Activated T-cell treated with anti-CD3 and anti-CD28 coated beads, Interleukin-2, amount 50 U/mL, for 48 hours (primary cell): ENCODE measurements at regions not wholly inside any gene's neighbourhood (a gene's known extent, or its start where the extent isn't known, plus 50 kb on each side); places are given as distances from the start of the nearest gene placed in this dataset.
"Not testable (repeated sequence)": the region's sequence is repeated elsewhere in the genome, so short reads cannot be mapped to it uniquely, and the experiment has no call there.

Source experiments
- DNase-seq, 2 experiments: peaks; one replicate each; pipeline ENCODE4 v3.0.0-alpha.2; 2020

DNA sequence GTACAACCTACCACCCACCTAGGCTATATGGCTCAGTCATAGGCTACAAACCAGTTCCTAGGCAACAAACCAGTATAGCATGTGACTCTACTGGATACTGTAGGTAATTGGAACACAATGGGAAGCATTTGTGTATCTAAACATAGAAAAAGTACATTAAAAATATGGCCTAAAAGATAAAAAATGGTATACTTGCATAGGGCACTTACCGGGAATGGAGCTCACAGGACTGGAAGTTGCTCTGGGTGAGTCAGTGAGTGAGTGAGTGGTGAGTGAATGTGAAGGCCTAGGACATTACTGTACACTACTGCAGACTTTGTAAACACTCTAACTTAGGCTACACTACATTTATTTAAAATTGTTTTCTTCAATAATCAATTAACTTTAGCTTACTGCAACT lies 139.2 kb upstream of the RBPJ start:
- DNase-seq: no peak

DNA sequence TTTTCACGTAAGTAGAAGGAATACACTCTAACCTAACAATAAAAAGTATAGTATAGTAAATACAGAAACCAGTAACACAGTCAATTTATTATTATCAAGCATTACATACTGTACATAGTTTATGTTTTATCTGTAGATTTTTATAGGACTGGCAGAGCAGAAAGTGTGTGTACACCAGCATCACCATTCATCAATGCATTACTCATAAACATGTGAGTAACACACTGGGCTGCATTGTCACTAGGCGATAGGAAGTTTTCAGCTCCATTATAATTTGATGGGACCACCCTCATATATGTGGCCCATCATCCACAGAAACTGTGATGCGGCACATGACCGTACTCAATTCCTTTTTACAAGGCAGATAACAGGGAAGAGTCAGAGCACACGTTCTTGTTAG lies 137.8 kb upstream of the RBPJ start:
- no peak for DNase-seq

DNA sequence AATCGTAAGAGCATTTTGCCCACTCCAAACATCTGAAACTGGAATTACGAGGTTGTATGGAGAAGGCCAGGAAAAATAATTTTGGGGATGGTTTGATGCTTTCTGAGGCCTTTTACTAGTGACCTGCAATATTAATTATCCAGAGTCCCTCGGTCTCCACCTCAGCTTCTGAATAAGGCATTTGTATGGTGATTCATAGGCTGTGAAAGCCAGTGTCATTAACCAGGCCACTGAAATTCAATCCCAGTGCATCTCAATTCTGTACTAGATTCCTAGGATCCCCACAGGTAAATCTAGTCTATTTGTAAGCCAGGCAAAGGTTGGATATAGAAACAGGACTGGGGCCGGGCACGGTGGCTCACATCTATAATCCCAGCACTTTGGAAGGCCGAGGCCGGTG lies 135.4 kb upstream of the RBPJ start:
- DNase-seq: no peak

DNA sequence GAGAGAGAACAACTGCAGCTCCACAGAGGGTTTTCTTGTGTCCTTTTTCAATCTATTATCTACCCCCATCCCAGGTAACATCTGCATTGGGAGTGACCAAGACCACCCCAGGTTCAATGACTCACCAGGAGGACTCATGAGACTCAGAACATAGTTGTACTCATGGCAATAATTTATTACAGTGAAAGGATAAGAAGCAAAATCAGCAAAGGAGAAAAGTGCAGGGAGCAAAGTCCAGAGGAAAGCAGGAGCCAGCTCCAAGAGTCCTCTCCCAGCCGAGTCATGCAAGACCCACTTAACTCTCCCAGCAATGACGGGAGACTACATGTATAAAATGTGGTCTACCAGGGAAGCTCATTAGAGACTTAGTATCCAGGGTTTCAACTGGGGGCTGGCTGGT lies 129.5 kb upstream of the RBPJ start:
- no peak for DNase-seq

DNA sequence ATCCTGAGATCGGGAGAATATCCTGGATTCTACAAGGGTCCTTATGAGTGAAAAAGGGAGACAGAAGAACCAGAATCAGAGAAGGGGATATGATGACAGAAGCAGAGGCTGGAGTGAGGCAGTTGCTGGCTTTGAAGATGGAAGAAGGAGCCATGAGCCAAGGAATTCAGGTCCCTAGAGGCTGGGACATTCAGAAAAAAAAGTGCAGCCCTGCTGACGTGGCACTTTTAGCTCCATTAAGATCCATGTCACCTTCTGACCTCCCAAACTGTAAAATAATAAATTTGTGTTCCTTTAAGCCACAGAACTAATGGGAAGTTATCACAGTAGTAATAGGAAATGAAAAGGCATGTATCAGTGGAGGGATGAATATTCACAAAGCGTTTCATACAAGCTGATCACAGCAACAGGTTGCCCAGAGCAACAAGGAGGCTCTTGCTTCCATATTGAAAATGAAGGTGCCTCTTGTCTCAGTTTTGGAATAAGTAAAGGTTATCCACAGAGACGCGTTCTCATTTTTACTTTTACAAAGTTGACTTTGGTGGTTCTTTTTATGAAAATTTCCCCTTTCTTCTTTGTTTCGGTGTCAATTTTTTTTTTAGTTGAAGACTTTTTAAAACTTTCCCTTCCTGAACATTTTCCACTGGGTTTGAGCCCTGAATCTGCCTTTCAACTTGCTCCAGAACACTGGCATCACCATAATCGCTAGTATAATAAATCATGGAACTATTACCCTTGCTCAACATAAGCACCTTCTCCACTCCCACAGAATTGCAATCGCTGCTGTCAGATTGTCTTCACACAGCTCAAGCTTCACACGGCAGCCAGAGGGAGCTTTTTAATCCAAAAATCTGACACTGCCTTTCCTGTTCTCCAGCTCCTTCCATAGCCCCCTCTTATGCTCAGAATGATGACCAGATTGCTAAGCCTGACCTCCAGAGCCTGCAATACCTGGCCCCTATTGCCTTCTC lies 127.6 kb upstream of the RBPJ start:
- DNase-seq: peak in 1 of 2 experiments; percentile 47

DNA sequence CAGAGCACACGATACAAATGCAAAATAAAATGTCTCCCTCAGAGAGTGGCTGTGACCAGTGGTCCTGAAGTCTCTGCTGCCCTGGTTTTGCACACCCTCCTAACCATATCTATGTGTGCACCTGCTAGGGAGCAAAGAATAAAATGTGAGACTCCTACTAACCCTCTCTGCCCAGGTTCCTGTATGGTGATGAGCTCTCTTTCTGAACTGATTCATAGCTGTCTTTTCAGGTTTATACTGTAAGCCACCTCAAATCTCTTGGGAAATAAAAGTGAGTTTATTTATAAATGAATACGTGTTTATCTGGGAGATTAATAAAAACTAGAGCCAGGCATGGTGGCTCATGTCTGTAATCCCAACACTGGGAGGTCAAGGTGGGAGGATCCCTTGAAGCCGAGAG lies 126.0 kb upstream of the RBPJ start:
- no peak for DNase-seq

DNA sequence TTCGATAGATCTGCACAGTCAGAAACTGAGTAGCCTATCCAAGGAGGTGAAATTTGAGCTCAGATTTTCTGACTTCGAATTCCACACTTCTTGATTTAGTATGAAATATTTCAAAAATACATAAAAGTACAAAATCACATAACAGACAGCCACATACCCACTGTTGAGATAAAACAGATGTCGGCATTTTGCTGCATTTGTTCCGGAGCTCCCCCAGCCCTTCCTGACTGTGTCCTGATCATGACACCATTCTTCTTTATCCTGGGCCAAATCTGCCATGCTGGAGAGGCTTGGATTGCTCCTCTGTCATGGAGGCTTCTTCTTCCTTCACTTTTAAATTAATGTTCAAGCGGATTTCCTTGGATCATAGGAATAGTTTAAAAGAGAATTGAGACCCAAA lies 124.2 kb upstream of the RBPJ start:
- DNase-seq: no peak

DNA sequence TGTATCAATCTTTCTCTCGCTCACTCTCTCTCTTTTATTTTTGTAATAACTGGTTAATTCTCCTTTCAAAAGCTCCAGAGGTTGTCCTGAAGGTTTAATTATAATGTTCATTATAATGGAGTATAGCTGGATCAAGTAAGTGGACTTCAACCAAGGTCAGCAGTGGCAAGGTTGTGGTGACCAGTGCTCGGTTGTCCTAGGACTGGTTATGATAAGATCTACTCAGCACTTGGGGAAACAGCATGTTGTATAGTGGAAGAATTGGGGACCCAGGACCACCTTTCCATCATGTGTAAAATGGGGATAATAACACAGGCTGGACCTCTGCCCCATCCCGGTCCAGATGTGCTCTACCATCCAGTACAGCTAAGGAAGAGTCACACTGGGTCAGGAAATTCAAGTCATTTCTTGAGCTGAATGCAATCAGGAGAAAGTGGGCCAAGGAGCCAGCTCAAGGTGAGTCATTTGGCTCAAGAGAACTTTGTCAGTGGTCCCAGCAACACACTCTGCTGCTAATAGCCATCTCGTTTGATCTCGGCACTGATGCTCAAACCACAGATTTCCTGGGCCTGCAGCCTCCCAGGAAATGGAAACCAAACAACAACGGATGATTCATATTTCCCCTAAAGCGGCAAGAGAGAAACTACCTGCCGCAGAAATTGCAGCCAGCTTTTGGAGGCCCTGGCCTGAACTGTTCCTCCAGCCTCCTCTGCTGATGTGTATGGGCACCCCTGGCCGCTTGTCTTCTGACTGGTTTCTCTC lies 123.6 kb upstream of the RBPJ start:
- DNase-seq: peak; percentile 77 to 80

DNA sequence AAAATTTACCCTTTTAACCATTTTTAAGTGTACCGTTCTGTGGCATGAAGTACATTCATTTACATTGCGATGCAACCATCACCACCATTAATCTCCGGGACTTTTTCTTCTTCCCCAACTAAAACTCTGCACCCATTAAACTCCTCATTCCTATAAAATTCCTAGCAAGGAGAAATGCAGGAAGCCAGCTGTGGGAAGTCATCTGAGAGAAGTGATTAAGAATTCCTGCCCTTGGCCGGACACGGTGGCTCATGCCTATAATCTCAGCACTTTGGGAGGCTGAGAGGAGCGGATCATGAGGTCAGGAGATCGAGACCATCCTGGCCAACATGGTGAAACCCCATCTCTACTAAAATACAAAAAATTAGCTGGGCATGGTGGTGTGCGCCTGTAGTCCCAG lies 121.9 kb upstream of the RBPJ start:
- not testable (repeated sequence) for DNase-seq

DNA sequence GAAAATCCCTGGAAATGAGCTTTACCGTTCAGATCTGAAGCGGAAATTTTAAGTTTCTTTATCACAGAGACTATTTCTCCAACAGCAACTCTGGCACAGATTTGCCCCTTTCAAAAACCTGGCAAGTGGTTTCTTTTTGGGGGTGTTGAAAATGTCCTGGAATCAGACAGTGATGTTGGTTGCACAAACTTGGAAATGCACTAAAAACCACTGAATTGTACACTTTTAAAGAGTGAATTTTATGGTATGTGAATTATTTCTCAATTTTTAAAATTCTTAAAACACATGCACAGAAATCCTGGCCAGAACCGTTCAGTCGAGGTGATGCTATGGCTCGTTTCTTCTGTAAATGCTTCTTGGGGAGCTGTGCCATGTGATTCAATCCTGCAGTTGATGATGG lies 121.2 kb upstream of the RBPJ start:
- DNase-seq: no peak

DNA sequence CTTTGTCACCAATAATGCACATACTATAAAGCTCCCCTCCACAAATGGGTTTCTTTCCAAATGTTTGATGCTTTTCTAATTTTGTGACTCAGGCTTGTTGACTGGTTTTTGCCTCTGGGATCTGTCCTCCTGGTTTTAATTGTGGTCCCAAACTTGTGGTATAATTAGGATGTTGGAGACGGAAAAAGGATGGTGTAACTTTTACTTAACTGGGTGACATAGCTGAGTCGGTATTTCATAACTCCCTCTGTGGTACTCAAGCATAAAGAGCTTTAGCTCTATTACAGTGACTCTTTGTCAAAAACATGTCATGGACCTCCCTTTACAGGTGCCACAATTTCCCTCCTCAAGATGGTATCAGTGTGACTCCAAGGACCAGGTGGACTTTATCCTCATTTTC lies 119.7 kb upstream of the RBPJ start:
- no peak for DNase-seq

DNA sequence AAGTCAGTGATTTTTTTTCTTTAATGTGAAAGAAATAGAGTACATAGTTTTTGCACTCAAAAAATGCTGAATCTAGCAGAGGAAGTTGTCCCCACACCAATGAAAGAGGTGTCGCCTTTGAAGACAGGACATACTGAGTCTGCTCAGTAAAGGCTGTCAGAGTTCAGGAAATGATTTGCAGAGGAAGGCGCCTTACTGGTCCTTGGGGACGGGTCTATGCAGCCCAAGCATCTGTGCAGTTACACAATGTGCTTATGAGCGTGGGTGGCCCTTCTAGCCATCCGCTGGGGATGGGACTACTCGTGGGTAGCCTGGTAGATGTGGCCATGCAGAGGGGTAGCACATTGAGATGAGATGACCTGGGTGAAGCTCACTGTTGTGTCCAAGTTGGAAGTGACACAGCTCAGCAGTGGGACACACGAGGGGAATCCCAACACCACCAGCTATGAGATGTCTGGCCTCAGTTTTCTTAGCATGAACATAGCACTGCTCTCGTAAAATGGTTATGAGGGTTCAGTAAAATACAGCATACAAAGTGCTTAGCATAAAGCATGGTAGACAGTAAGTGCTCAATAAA lies 116.5 kb upstream of the RBPJ start:
- no peak for DNase-seq

DNA sequence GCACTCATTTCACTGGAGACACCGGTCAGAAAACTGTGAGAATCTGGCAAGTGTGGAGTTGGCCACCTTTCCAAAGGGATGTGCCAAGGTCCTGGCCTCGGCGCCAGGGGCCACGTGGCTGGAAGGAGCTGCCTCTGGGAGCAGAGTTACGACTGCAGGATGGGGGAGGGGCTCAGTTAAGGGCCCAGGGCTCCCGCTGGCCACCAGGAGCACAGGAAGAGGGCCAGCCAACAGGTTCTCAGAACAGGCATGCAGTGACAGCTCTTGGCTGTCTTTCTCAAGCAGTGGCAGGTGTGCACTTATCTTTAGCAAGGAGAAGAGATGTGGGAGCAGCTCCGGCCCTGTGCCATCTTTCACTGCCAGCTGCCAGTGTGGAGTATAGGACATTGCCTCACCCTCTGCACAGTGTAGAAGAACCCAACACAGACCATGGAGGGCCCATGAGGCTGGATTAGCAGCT lies 115.9 kb upstream of the RBPJ start:
- no peak for DNase-seq

DNA sequence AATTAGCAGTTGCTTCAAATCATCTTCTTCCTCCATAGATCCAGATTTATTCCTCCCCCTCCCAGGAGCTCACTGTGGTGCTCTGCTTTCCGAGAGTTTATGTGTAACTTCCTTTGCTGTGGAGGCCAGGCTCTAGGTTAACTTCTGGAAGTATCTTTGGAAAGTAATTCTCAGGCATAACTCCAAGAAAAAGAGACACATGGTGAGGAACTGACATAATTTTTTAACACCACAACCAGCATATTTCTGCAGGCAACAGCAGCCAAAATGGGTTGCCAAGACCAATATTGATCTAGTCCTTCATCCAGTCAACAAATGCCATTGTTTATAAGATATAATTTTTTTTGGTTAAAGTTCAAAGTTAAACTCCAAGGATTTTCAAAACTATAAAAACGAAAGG lies 114.5 kb upstream of the RBPJ start:
- no peak for DNase-seq

DNA sequence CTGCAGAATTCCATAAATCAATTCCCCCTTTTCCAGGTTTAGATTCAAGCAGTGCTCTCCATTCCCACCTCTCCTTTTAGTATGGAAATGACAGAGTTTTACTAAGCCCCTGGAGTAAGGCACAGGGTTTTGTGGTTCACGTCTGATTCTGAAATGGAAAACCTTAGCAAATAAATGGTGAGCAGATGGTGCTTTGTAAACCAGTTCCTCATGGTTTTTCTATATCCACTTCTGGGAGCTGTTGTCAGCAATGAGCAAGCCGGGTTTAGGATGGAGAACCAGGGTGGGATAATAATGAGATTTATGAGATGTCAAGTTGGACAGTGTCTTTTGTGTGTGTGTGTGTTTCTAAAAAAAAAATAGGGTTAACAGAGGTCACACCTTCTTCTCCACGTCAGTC lies 113.8 kb upstream of the RBPJ start:
- DNase-seq: no peak

DNA sequence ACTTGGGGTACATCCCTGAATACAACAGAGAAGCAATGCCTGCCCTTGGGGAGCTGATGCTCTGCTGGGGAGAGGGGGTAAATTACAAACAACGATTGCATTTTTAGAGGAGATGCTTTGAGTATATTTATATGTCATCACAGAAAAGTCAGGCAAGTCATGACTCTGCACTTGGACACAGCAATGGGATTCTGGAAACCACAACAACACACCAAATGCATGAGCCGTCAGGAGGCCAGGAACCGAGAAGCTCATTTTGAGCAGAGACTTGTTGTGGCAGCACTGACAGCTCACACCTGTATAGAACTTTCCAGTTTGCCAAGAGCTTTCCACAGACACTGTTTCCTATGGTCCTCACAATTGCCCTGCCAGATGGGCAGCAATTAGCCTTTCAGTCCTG lies 113.2 kb upstream of the RBPJ start:
- DNase-seq: no peak

DNA sequence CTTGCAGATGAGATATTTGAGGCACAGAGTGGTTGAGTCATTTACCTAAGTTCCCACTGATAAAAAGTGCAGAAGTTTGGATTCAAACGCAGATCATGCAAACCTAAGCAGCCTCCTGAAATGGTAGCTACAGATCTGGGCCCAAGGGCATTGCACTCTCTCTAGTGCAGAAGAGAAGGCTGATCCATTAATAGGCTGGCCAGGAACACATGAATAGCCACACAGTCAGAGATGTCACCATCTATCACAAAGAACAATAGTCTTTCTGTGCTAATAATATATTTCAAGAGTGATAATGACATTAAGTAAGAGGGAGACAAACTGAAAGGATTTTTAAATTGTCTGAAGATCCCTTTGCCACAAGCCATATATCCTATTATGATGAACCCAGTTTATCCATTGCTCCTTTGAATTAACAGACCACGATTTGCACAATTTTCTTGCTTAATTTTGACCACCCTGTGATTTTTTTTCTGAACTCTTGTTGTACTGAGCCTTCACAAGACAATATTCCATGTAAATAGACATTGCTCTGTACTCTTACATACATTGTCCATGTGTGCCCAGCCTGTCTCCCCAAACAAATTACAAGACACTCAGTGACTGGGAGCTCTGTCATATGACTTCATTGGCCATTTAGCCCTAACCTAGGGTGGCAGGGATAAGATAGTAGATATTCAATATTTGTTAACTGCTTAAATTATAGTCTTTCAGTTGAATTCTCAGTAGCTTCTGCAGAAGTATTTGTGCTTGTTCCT lies 112.4 kb upstream of the RBPJ start:
- DNase-seq: no peak

DNA sequence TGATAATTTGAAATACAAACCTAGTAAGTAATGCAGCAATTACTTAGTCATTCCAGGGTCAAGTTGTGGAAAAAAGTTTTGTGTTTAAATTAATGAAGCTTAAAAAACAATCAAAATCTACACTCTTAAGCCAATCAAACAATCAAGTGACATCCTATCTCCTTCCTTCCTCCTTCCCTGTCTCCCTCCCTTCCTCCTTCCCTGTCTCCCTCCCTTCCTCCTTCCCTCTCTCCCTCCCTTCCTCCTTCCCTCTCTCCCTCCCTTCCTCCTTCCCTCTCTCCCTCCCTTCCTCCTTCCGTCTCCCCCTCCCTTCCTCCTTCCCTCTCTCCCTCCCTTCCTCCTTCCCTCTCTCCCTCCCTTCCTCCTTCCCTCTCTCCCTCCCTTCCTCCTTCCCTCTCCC lies 111.4 kb upstream of the RBPJ start:
- not testable (repeated sequence) for DNase-seq

DNA sequence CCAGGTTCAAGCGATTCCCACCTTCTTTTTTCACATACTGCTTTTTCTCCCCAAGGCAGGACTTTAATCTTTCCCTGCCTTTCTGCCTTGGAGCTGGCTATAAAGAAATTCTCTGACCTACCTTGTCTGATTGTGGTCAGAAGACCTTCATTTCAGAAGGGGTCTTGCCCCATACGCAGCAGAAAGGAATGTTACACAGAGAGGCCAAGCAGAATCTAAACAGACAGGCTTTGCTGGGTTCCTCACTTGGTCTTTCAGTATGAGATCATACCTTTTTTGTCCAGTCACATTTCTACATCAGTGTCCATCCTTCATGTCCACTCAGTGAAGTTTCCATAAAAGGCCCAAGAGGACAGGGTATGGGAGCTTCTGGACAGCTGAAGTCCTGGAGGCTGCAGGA lies 108.3 kb upstream of the RBPJ start:
- DNase-seq: no peak

DNA sequence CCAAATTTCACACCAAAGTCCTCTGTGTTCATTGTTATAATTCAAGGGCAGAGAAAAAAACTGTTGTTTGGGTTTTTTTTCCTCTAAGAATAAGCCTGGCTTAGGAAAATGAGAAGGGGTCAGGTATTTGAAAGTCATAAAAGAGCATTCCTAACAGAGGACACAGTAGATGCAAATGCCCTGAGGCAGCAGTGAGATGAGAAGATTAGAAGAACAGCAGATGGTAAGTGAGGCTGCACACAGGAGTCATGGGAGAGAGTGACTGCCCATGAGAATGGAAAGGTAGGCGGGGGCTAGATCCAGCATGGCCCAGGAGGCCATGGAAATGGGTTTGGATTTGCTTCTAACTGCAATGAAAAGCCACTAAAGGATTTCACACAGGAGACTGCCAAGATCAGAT lies 107.5 kb upstream of the RBPJ start:
- no peak for DNase-seq

DNA sequence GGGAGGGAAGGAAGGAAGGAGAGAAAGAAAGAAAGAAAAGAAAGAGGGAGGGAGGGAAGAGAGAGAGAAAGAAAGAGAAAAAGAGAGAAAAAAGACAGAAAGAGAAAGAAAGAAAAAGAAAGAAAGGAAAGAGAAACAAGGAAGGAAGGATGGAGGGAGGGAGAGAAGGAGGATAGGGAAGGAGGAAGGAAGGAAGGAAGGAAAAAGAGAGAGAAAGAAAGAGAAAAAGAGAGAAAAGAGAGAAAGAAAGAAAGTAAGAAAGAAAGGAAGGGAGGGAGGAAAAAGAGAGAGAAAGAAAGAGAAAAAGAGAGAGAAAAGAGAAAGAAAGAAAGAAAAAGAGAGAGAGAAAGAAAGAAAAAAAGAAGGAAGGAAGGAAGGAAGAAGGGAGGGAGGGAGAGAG lies 105.8 kb upstream of the RBPJ start:
- no peak for DNase-seq

DNA sequence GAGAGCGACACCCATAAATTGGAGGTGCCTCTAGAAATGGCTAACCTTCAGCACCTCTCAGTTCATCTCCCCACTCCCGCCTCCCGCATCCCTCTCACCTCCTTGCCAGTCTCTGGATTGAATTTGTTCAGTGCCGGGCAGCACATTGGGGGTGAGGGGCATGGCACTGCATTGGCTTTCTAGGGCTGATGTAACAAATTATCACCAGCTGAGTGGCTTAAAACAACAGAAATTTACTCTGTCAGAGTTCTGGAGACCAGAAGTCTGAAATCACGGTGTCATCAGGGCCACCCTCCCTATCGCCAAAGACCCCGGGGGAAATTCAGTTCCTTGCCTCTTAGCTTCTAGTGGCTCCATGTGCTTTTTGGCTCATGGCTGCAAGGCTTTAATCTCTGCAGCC lies 105.1 kb upstream of the RBPJ start:
- DNase-seq: no peak

DNA sequence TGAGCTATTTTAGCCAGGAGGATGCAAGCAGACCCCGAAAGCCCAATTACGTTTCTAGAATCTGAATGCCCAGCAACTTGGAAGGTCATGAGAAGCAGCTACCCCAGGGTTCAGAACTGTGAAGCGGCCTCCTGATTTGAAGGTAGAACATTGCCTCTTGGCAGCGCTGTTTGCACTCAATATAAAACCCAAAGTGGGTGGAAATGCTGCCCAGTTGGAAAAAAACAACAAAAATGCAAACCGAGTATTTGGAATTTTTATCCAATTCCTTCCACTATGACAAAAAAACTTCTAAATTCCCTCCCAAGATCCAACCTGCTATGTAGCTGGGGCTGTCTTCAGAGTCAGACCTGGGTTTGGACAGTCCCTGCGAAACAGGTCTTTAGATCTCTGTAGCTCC lies 103.3 kb upstream of the RBPJ start:
- DNase-seq: no peak
